ENCODE measurements at regions not wholly inside any gene's neighbourhood (a gene's known extent, or its start where the extent isn't known, plus 50 kb on each side); places are given as distances from the start of the nearest gene placed in this dataset.

- ATAC-seq (no peak), FAIRE-seq (no peak), DNase-seq (ENCODE audit: low read depth, low spot score) (no peak)
- Histone ChIP-seq H3K79me2 (ENCODE audit: control insufficient read depth, insufficient read depth, low read length) (no peaks in the 10 kb centered on the region), H3K27me3 (replicated peaks in 1 of 2; ENCODE audit: control insufficient read depth in 2 of 2, insufficient read depth in 2 of 2, low read length in 1 of 2) (no peaks in the 10 kb centered on the region), H3K4me2 (ENCODE audit: control insufficient read depth, insufficient read depth) (no peak overlapping the region), H3K4me1 (ENCODE audit: control insufficient read depth, insufficient read depth, low read length) (no peaks in the 10 kb centered on the region), H3K9me3 (replicated peaks; ENCODE audit: control insufficient read depth, insufficient read depth, low read length) (no peaks in the 10 kb centered on the region), H3K4me3 (no peak overlapping the region), H4K20me1 (ENCODE audit: control insufficient read depth, insufficient read depth) (no peaks in the 10 kb centered on the region), H3K27ac (ENCODE audit: control insufficient read depth, insufficient read depth) (no peak overlapping the region), H3K36me3 (ENCODE audit: control insufficient read depth in 2 of 2, insufficient read depth in 2 of 2, low read length in 1 of 2) (no peaks in the 10 kb centered on the region), H2AFZ (ENCODE audit: control insufficient read depth, low read depth, low read length) (no peak overlapping the region), H3K9ac (ENCODE audit: control insufficient read depth, insufficient read depth, low read length) (no peak overlapping the region)
- CTCF ChIA-PET, result interaction anchor here (1.0 kb wide), 1 partner anchor 16 kb away, joined by 3 read pairs; no protein-coding TSS in a partner anchor
- TF ChIP-seq, protein P1, sequence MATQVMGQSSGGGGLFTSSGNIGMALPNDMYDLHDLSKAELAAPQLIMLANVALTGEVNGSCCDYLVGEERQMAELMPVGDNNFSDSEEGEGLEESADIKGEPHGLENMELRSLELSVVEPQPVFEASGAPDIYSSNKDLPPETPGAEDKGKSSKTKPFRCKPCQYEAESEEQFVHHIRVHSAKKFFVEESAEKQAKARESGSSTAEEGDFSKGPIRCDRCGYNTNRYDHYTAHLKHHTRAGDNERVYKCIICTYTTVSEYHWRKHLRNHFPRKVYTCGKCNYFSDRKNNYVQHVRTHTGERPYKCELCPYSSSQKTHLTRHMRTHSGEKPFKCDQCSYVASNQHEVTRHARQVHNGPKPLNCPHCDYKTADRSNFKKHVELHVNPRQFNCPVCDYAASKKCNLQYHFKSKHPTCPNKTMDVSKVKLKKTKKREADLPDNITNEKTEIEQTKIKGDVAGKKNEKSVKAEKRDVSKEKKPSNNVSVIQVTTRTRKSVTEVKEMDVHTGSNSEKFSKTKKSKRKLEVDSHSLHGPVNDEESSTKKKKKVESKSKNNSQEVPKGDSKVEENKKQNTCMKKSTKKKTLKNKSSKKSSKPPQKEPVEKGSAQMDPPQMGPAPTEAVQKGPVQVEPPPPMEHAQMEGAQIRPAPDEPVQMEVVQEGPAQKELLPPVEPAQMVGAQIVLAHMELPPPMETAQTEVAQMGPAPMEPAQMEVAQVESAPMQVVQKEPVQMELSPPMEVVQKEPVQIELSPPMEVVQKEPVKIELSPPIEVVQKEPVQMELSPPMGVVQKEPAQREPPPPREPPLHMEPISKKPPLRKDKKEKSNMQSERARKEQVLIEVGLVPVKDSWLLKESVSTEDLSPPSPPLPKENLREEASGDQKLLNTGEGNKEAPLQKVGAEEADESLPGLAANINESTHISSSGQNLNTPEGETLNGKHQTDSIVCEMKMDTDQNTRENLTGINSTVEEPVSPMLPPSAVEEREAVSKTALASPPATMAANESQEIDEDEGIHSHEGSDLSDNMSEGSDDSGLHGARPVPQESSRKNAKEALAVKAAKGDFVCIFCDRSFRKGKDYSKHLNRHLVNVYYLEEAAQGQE (IDR thresholded peaks at IDR 0.05; ENCODE audit: low read depth, low read length), result no peak
- TF ChIP-seq CBX5 (IDR thresholded peaks at IDR 0.05; ENCODE audit: low read depth) (no peak), TBL1XR1 (IDR thresholded peaks at IDR 0.05; ENCODE audit: low read depth, low read length) (no peak), CBX3 (IDR thresholded peaks at IDR 0.05; ENCODE audit: borderline replicate concordance, low read depth) (no peak), SRF (IDR thresholded peaks at IDR 0.05; ENCODE audit: low read depth in 2 of 2, low read length in 2 of 2) (no peak), MLLT1 (IDR thresholded peaks at IDR 0.05) (no peak), RELA (IDR thresholded peaks at IDR 0.05; ENCODE audit: borderline replicate concordance, partially characterized antibody) (no peak), KLF5 (IDR thresholded peaks at IDR 0.05; ENCODE audit: partially characterized antibody) (no peak), NR2C1 (IDR thresholded peaks at IDR 0.05) (no peak), ZNF24 (IDR thresholded peaks at IDR 0.05) (no peak), CHD1 (IDR thresholded peaks at IDR 0.05; ENCODE audit: low read depth, low read length) (no peak), SPI1 (IDR thresholded peaks at IDR 0.05; ENCODE audit: borderline replicate concordance, insufficient read depth, low read depth, low read length) (no peak)
- TF ChIP-seq, protein P2, sequence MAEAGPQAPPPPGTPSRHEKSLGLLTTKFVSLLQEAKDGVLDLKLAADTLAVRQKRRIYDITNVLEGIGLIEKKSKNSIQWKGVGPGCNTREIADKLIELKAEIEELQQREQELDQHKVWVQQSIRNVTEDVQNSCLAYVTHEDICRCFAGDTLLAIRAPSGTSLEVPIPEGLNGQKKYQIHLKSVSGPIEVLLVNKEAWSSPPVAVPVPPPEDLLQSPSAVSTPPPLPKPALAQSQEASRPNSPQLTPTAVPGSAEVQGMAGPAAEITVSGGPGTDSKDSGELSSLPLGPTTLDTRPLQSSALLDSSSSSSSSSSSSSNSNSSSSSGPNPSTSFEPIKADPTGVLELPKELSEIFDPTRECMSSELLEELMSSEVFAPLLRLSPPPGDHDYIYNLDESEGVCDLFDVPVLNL (IDR thresholded peaks at IDR 0.05; ENCODE audit: low read depth, low read length), result no peak
- intact Hi-C loops (cut with micrococcal nuclease; ENCODE audit: unreplicated experiment) (no loop called here), in situ Hi-C loops (cut with MboI) (no loop called here)
- BruUV-seq (replicated peaks), result no TSS peak
- POLR2A ChIA-PET, result no interaction called here
- SMC1A ChIA-PET (ENCODE audit: uncharacterized antibody, unreplicated experiment), result interaction anchor here (0.6 to 2.1 kb wide), 2 partner anchors 10 to 316 kb away, joined by 3 to 5 read pairs; no protein-coding TSS in a partner anchor
- RAD21 ChIA-PET (ENCODE audit: unreplicated experiment), result no interaction called here
- 2% methylated on average over 3 of the region's 3 CpGs for WGBS (ENCODE audit: insufficient coverage, insufficient replicate concordance, low lambda C conversion rate, missing lambda C conversion rate)
These were observed 267.2 kb upstream of the CYRIA start for GRCh38 chr2:16932826-16933225.
